ENCODE measurements at regions not wholly inside any gene's neighbourhood (a gene's known extent, or its start where the extent isn't known, plus 50 kb on each side); places are given as distances from the start of the nearest gene placed in this dataset.

DNA sequence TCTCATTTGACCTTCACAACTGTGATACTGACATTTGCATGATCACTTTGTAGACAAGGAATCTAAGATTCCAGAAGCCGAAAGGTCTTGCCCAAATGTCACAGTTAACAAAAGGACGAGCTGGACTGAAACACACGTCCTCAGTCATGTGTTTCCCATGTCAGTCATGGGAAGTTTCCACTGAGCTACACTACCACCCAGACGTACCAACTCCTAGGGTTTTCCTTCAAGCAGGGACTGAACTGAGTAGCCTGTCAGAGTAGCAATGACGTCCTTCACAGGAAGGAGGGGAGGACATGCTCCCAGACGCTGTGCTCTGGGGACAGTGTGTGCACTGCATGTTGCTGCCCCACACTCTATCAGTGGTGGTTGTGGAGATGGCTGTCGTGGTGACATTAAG, 215.8 kb upstream of the SMLR1 start:
- TF ChIP-seq, protein P1, sequence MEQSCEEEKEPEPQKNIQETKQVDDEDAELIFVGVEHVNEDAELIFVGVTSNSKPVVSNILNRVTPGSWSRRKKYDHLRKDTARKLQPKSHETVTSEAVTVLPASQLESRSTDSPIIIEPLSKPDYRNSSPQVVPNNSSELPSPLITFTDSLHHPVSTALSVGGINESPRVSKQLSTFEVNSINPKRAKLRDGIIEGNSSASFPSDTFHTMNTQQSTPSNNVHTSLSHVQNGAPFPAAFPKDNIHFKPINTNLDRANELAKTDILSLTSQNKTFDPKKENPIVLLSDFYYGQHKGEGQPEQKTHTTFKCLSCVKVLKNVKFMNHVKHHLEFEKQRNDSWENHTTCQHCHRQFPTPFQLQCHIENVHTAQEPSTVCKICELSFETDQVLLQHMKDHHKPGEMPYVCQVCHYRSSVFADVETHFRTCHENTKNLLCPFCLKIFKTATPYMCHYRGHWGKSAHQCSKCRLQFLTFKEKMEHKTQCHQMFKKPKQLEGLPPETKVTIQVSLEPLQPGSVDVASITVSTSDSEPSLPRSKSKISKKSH (CRISPR knock-in tag; IDR thresholded peaks at IDR 0.05) = no peak
- TF ChIP-seq JUN (IDR thresholded peaks at IDR 0.05; ENCODE audit: borderline replicate concordance, low read depth, low read length) (no peak), JUN (CRISPR knock-in tag; IDR thresholded peaks at IDR 0.05; ENCODE audit: borderline replicate concordance) (no peak), LEF1 (IDR thresholded peaks at IDR 0.05) (no peak), ZNF696 (CRISPR knock-in tag; conservative IDR thresholded peaks at IDR 0.05) (no peak), NR2C2 (CRISPR knock-in tag; IDR thresholded peaks at IDR 0.05) (no peak), NR2C2 (tag; IDR thresholded peaks at IDR 0.05) (no peak), TARDBP (IDR thresholded peaks at IDR 0.05) (no peak)
- TF ChIP-seq, protein P2, sequence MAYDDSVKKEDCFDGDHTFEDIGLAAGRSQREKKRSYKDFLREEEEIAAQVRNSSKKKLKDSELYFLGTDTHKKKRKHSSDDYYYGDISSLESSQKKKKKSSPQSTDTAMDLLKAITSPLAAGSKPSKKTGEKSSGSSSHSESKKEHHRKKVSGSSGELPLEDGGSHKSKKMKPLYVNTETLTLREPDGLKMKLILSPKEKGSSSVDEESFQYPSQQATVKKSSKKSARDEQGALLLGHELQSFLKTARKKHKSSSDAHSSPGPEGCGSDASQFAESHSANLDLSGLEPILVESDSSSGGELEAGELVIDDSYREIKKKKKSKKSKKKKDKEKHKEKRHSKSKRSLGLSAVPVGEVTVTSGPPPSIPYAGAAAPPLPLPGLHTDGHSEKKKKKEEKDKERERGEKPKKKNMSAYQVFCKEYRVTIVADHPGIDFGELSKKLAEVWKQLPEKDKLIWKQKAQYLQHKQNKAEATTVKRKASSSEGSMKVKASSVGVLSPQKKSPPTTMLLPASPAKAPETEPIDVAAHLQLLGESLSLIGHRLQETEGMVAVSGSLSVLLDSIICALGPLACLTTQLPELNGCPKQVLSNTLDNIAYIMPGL (CRISPR knock-in tag; IDR thresholded peaks at IDR 0.05) = no peak
- TF ChIP-seq, protein P3, sequence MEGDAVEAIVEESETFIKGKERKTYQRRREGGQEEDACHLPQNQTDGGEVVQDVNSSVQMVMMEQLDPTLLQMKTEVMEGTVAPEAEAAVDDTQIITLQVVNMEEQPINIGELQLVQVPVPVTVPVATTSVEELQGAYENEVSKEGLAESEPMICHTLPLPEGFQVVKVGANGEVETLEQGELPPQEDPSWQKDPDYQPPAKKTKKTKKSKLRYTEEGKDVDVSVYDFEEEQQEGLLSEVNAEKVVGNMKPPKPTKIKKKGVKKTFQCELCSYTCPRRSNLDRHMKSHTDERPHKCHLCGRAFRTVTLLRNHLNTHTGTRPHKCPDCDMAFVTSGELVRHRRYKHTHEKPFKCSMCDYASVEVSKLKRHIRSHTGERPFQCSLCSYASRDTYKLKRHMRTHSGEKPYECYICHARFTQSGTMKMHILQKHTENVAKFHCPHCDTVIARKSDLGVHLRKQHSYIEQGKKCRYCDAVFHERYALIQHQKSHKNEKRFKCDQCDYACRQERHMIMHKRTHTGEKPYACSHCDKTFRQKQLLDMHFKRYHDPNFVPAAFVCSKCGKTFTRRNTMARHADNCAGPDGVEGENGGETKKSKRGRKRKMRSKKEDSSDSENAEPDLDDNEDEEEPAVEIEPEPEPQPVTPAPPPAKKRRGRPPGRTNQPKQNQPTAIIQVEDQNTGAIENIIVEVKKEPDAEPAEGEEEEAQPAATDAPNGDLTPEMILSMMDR (IDR thresholded peaks at IDR 0.05 in 2 of 3, conservative IDR thresholded peaks at IDR 0.05 in 1 of 3; ENCODE audit: insufficient read depth in 2 of 3, low read depth in 1 of 3, low read length in 3 of 3) = no peak
- TF ChIP-seq, protein P4, sequence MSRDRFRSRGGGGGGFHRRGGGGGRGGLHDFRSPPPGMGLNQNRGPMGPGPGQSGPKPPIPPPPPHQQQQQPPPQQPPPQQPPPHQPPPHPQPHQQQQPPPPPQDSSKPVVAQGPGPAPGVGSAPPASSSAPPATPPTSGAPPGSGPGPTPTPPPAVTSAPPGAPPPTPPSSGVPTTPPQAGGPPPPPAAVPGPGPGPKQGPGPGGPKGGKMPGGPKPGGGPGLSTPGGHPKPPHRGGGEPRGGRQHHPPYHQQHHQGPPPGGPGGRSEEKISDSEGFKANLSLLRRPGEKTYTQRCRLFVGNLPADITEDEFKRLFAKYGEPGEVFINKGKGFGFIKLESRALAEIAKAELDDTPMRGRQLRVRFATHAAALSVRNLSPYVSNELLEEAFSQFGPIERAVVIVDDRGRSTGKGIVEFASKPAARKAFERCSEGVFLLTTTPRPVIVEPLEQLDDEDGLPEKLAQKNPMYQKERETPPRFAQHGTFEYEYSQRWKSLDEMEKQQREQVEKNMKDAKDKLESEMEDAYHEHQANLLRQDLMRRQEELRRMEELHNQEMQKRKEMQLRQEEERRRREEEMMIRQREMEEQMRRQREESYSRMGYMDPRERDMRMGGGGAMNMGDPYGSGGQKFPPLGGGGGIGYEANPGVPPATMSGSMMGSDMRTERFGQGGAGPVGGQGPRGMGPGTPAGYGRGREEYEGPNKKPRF (IDR thresholded peaks at IDR 0.05; ENCODE audit: low read depth, low read length) = no peak
